ENCODE measurements at regions not wholly inside any gene's neighbourhood (a gene's known extent, or its start where the extent isn't known, plus 50 kb on each side); places are given as distances from the start of the nearest gene placed in this dataset.

- CTCF ChIA-PET: no interaction called here
- no peaks in the 10 kb centered on the region for H3K9me3 Mint-ChIP-seq
- ATAC-seq (no peak), DNase-seq (no peak)
- intact Hi-C loops (cut with micrococcal nuclease): no loop called here
- POLR2A ChIA-PET: no interaction called here
- peaks cover 2% of the 10 kb centered on the region for H3K27me3 Mint-ChIP-seq
- H3K36me3 Mint-ChIP-seq (ENCODE audit: low read depth): no peaks in the 10 kb centered on the region
- no peak overlapping the region for H3K27ac Mint-ChIP-seq
- TF ChIP-seq CTCF (IDR thresholded peaks at IDR 0.05): no peak
- H3K4me1 Mint-ChIP-seq (ENCODE audit: low read depth): no peaks in the 10 kb centered on the region
- no peak overlapping the region for H3K4me3 Mint-ChIP-seq
Measured at GRCh38 chr6:14827354-14827753, 418.5 kb upstream of the JARID2 start.

GRCh38 chr6:14828201-14828611 lies 417.7 kb upstream of the JARID2 start:
- intact Hi-C loops (cut with micrococcal nuclease): no loop called here
- Mint-ChIP-seq H3K27ac (no peak overlapping the region), H3K36me3 (ENCODE audit: low read depth) (no peaks in the 10 kb centered on the region), H3K9me3 (no peaks in the 10 kb centered on the region), H3K4me1 (ENCODE audit: low read depth) (no peaks in the 10 kb centered on the region), H3K27me3 (peaks cover 2% of the 10 kb centered on the region), H3K4me3 (no peak overlapping the region)
- no peak for DNase-seq
- no peak for TF ChIP-seq CTCF (IDR thresholded peaks at IDR 0.05)
- POLR2A ChIA-PET: no interaction called here
- CTCF ChIA-PET: no interaction called here
- no peak for ATAC-seq

- CTCF ChIA-PET: no interaction called here
- Mint-ChIP-seq H3K36me3 (ENCODE audit: low read depth) (no peaks in the 10 kb centered on the region), H3K9me3 (no peaks in the 10 kb centered on the region), H3K27ac (no peak overlapping the region), H3K4me1 (ENCODE audit: low read depth) (no peaks in the 10 kb centered on the region), H3K27me3 (peaks cover 2% of the 10 kb centered on the region), H3K4me3 (no peak overlapping the region)
- no peak for TF ChIP-seq CTCF (IDR thresholded peaks at IDR 0.05)
- POLR2A ChIA-PET: no interaction called here
- DNase-seq: no peak
- no peak for ATAC-seq
- intact Hi-C loops (cut with micrococcal nuclease): no loop called here
Measured at GRCh38 chr6:14831070-14831469, 414.8 kb upstream of the JARID2 start.

- Mint-ChIP-seq H3K36me3 (ENCODE audit: low read depth) (no peaks in the 10 kb centered on the region), H3K4me3 (no peak overlapping the region), H3K4me1 (ENCODE audit: low read depth) (no peaks in the 10 kb centered on the region), H3K9me3 (no peaks in the 10 kb centered on the region), H3K27me3 (peaks cover 6% of the 10 kb centered on the region), H3K27ac (no peak overlapping the region)
- TF ChIP-seq CTCF (IDR thresholded peaks at IDR 0.05): no peak
- ChIA-PET POLR2A (interaction anchor here (0.6 kb wide), 2 partner anchors 12 to 291 kb away, joined by 3 read pairs; no protein-coding TSS in a partner anchor), CTCF (interaction anchor here (1.8 kb wide), 1 partner anchor 9 kb away, joined by 4 read pairs; no protein-coding TSS in a partner anchor)
- DNase-seq (no peak), ATAC-seq (no peak)
- intact Hi-C loops (cut with micrococcal nuclease): no loop called here
Measured at GRCh38 chr6:14831937-14832336, 413.9 kb upstream of the JARID2 start.

GRCh38 chr6:14832427-14832826 lies 413.4 kb upstream of the JARID2 start:
- no peak for TF ChIP-seq CTCF (IDR thresholded peaks at IDR 0.05)
- intact Hi-C loops (cut with micrococcal nuclease): no loop called here
- Mint-ChIP-seq H3K36me3 (ENCODE audit: low read depth) (no peaks in the 10 kb centered on the region), H3K9me3 (no peaks in the 10 kb centered on the region), H3K27me3 (peaks cover 5% of the 10 kb centered on the region), H3K4me1 (ENCODE audit: low read depth) (no peaks in the 10 kb centered on the region), H3K27ac (no peak overlapping the region), H3K4me3 (no peak overlapping the region)
- POLR2A ChIA-PET: interaction anchor here (0.6 kb wide), 2 partner anchors 12 to 291 kb away, joined by 3 read pairs; no protein-coding TSS in a partner anchor
- CTCF ChIA-PET: interaction anchor here (1.8 kb wide), 1 partner anchor 9 kb away, joined by 4 read pairs; no protein-coding TSS in a partner anchor
- DNase-seq (no peak), ATAC-seq (no peak)
